H1 (cell line): ENCODE measurements at regions not wholly inside any gene's neighbourhood (a gene's known extent, or its start where the extent isn't known, plus 50 kb on each side); places are given as distances from the start of the nearest gene placed in this dataset.

ENCODE experiments used
- CTCF ChIA-PET: fragments of 300-600 bp; sonication (Branson Sonifier 250); formaldehyde crosslinking; loops from one replicate; lab custom pipeline; 2021; ENCODE audit not compliant: partially characterized antibody; lab: Charles Lee
- POLR2A ChIA-PET: fragments of 300-600 bp; sonication (Branson Sonifier 250); formaldehyde crosslinking; loops from one replicate; lab custom pipeline; 2021; ENCODE audit warnings: inconsistent platforms; ENCODE audit not compliant: partially characterized antibody; lab: Charles Lee
- DNase-seq, 2 experiments: peaks; one replicate each; pipeline versions ENCODE4 v3.0.0 to v3.0.0-alpha.2; 2010 to 2022; ENCODE audit warnings: low spot score in 2 of 2, low read depth in 1 of 2, mixed read lengths in 1 of 2
- FAIRE-seq: peaks from 2 replicates; lab custom pipeline; 2011; peaks lifted over from hg19 to GRCh38; lab: Jason Lieb, UNC
- H2AFZ ChIP-seq: 2 replicates; pipeline ENCODE4 v1.8.1; 2012; ENCODE audit warnings: low read length, inconsistent platforms
- H2AK5ac ChIP-seq: 2 replicates; pipeline ENCODE4 v1.6.1; 2013; ENCODE audit warnings: low read depth, low read length
- H2BK120ac ChIP-seq: replicated peaks from 2 replicates; pipeline ENCODE3; 2013; ENCODE audit warnings: low read depth, low read length, inconsistent platforms
- H2BK12ac ChIP-seq: 2 replicates; pipeline ENCODE4 v1.6.1; 2013; ENCODE audit warnings: low read depth, low read length
- H2BK15ac ChIP-seq: 2 replicates; pipeline ENCODE4 v1.6.1; 2013; ENCODE audit warnings: low read length
- H2BK20ac ChIP-seq: 2 replicates; pipeline ENCODE4 v1.6.1; 2013; ENCODE audit warnings: low read length
- H2BK5ac ChIP-seq: 2 replicates; pipeline ENCODE4 v1.6.1; 2013; ENCODE audit warnings: low read depth, low read length
- H3K14ac ChIP-seq: 2 replicates; pipeline ENCODE4 v1.6.1; 2013; ENCODE audit warnings: inconsistent platforms; ENCODE audit not compliant: insufficient read length
- H3K18ac ChIP-seq: 2 replicates; pipeline ENCODE4 v1.6.1; 2013; ENCODE audit warnings: low read length; ENCODE audit errors: extremely low read depth
- H3K23ac ChIP-seq: 2 replicates; pipeline ENCODE4 v1.6.1; 2013; ENCODE audit warnings: inconsistent platforms; ENCODE audit not compliant: insufficient read length
- H3K23me2 ChIP-seq: 2 replicates; pipeline ENCODE4 v1.6.1; 2013; ENCODE audit warnings: low read depth, low read length
- H3K27ac ChIP-seq: 2 replicates; pipeline ENCODE4 v1.6.1; 2011; ENCODE audit warnings: low read depth, low read length, inconsistent platforms
- H3K27me3 ChIP-seq, 4 experiments: replicated peaks in 1 of 4; 1 replicate in 1 of 4; 2 replicates in 3 of 4; pipeline versions ENCODE4 v1.6.1 to v1.8.1; 2011 to 2013; ENCODE audit warnings: low read length in 3 of 4, mild to moderate bottlenecking in 3 of 4, inconsistent platforms in 2 of 4, mixed read lengths in 2 of 4, moderate library complexity in 1 of 4; ENCODE audit not compliant: control insufficient read depth in 3 of 4, insufficient read depth in 3 of 4; ENCODE audit errors: extremely low read depth in 1 of 4
- H3K36me3 ChIP-seq, 4 experiments: 2 replicates each; pipeline versions ENCODE4 v1.6.1 to v1.8.1; 2011 to 2013; ENCODE audit warnings: mild to moderate bottlenecking in 4 of 4, low read length in 3 of 4, moderate library complexity in 2 of 4, control low read depth in 1 of 4, inconsistent platforms in 1 of 4; ENCODE audit not compliant: insufficient read depth in 4 of 4, control insufficient read depth in 2 of 4
- H3K4ac ChIP-seq: replicated peaks from 2 replicates; pipeline ENCODE3; 2013; ENCODE audit warnings: low read length, low read depth, mixed read lengths, inconsistent platforms; ENCODE audit not compliant: insufficient read length
- H3K4me1 ChIP-seq, 4 experiments: replicated peaks in 1 of 4; 1 replicate in 1 of 4; 2 replicates in 3 of 4; pipeline versions ENCODE4 v1.6.1 to v1.8.1; 2011 to 2013; ENCODE audit warnings: low read length in 3 of 4, inconsistent platforms in 2 of 4, mixed read lengths in 1 of 4; ENCODE audit not compliant: insufficient read depth in 4 of 4, control insufficient read depth in 3 of 4
- H3K4me2 ChIP-seq, 2 experiments: 2 replicates each; pipeline versions ENCODE4 v1.6.1 to v1.8.1; 2011 to 2013; ENCODE audit warnings: low read depth in 2 of 2, low read length in 2 of 2, control low read depth in 1 of 2, inconsistent platforms in 1 of 2, mild to moderate bottlenecking in 1 of 2; ENCODE audit not compliant: insufficient read depth in 1 of 2
- H3K4me3 ChIP-seq, 4 experiments: fragments of 200-600, 300-600 bp in 1 of 4; sonication (generic), shearing (Covaris generic), sonication (Bioruptor Twin) in 1 of 4; 2 replicates each; pipeline versions ENCODE4 v1.5.1 to v1.8.1; 2011 to 2016; ENCODE audit warnings: low read length in 4 of 4, low read depth in 3 of 4, control low read depth in 2 of 4, inconsistent platforms in 2 of 4, mild to moderate bottlenecking in 2 of 4, mixed read lengths in 1 of 4, moderate library complexity in 1 of 4; ENCODE audit not compliant: insufficient read depth in 2 of 4; ENCODE audit errors: extremely low read depth in 1 of 4
- H3K56ac ChIP-seq: replicated peaks from 2 replicates; pipeline ENCODE3; 2013; ENCODE audit warnings: low read depth, mild to moderate bottlenecking, mixed read lengths, low read length, inconsistent platforms; ENCODE audit not compliant: insufficient read length
- H3K79me1 ChIP-seq: 2 replicates; pipeline ENCODE4 v1.6.1; 2013; ENCODE audit warnings: low read depth, low read length, control low read depth
- H3K79me2 ChIP-seq, 2 experiments: 2 replicates each; pipeline versions ENCODE4 v1.6.1 to v1.8.1; 2012 to 2013; ENCODE audit warnings: low read length in 2 of 2, mild to moderate bottlenecking in 2 of 2, inconsistent platforms in 1 of 2; ENCODE audit not compliant: insufficient read depth in 2 of 2, control insufficient read depth in 1 of 2
- H3K9ac ChIP-seq, 4 experiments: replicated peaks in 1 of 4; 1 replicate in 1 of 4; 2 replicates in 3 of 4; pipeline versions ENCODE4 v1.6.1 to v1.8.1; 2011 to 2013; ENCODE audit warnings: low read depth in 3 of 4, low read length in 3 of 4, control low read depth in 2 of 4, mild to moderate bottlenecking in 2 of 4, moderate library complexity in 2 of 4, inconsistent platforms in 1 of 4; ENCODE audit errors: extremely low read depth in 1 of 4
- H3K9me3 ChIP-seq, 2 experiments: 2 replicates each; pipeline versions ENCODE4 v1.6.1 to v1.8.1; 2012 to 2013; ENCODE audit warnings: mild to moderate bottlenecking in 2 of 2, moderate library complexity in 2 of 2, control low read depth in 1 of 2, inconsistent platforms in 1 of 2, low read depth in 1 of 2, low read length in 1 of 2, mixed read lengths in 1 of 2; ENCODE audit not compliant: insufficient read depth in 2 of 2
- H4K20me1 ChIP-seq, 2 experiments: replicated peaks in 1 of 2; 2 replicates each; pipeline versions ENCODE3 to v1.8.1; 2011 to 2013; ENCODE audit warnings: inconsistent platforms in 2 of 2, low read length in 2 of 2, mild to moderate bottlenecking in 1 of 2; ENCODE audit not compliant: insufficient read depth in 2 of 2, control insufficient read depth in 1 of 2
- H4K5ac ChIP-seq: 2 replicates; pipeline ENCODE4 v1.6.1; 2013; ENCODE audit warnings: low read length, low read depth, mixed read lengths, inconsistent platforms; ENCODE audit not compliant: insufficient read length
- H4K8ac ChIP-seq: 2 replicates; pipeline ENCODE4 v1.8.0; 2013; ENCODE audit warnings: mild to moderate bottlenecking, moderate library complexity, low read length, inconsistent platforms; ENCODE audit not compliant: insufficient read depth; ENCODE audit errors: extremely low read depth
- H4K91ac ChIP-seq: replicated peaks from 2 replicates; pipeline ENCODE3; 2013; ENCODE audit warnings: low read length, mixed read lengths, inconsistent platforms; ENCODE audit not compliant: insufficient read length
- CHD2 ChIP-seq: IDR thresholded peaks from 2 replicates; pipeline ENCODE4 v1.6.1; 2012; ENCODE audit warnings: low read length, improper control_type of control experiment
- EGR1 ChIP-seq: IDR thresholded peaks from 2 replicates; pipeline ENCODE4 v1.6.1; 2011; ENCODE audit warnings: low read depth, low read length, borderline replicate concordance
- EZH2 ChIP-seq: fragments of 200-600 bp; sonication (generic); IDR thresholded peaks from 2 replicates; pipeline ENCODE4 v1.7.1; 2012; ENCODE audit warnings: low read depth, mild to moderate bottlenecking, moderate library complexity, low read length, inconsistent platforms; ENCODE audit not compliant: severe bottlenecking
- FOSL1 ChIP-seq: IDR thresholded peaks from 2 replicates; pipeline ENCODE4 v1.6.1; 2011; ENCODE audit warnings: mild to moderate bottlenecking, low read depth, low read length, moderate library complexity; ENCODE audit not compliant: insufficient read depth
- JUND ChIP-seq: IDR thresholded peaks from 2 replicates; pipeline ENCODE4 v1.6.1; 2011; ENCODE audit warnings: mild to moderate bottlenecking, improper control_type of control experiment, low read length
- RAD21 ChIP-seq, 2 experiments: IDR thresholded peaks in 1 of 2; conservative IDR thresholded peaks in 1 of 2; 2 replicates each; pipeline ENCODE4 v1.6.1; 2011; ENCODE audit warnings: low read depth in 2 of 2, low read length in 2 of 2, improper control_type of control experiment in 1 of 2, inconsistent platforms in 1 of 2, mild to moderate bottlenecking in 1 of 2, moderate library complexity in 1 of 2
- SP4 ChIP-seq: IDR thresholded peaks from 2 replicates; pipeline ENCODE4 v1.6.1; 2012; ENCODE audit warnings: low read length, inconsistent platforms
- WGBS, 2 experiments: shearing (Covaris generic) in 1 of 2; methylation state at CpG; one replicate each; pipeline versions ENCODE4 v1.1.6 to v1.1.7; 2013 to 2015; ENCODE audit warnings: low lambda C conversion rate in 2 of 2, mixed read lengths in 2 of 2, inconsistent platforms in 1 of 2, low coverage in 1 of 2, missing lambda C conversion rate in 1 of 2; ENCODE audit not compliant: insufficient replicate concordance in 2 of 2, insufficient coverage in 1 of 2, insufficient read length in 1 of 2; ENCODE audit errors: extremely low coverage in 1 of 2, missing lambda C conversion rate in 1 of 2; 5-methylcytosine and 5-hydroxymethylcytosine counted together
- TF ChIP-seq, protein P1 (sequence below): IDR thresholded peaks from 2 replicates; pipeline ENCODE4 v1.6.1; 2012; ENCODE audit warnings: low read length, inconsistent platforms

GRCh38 chrX:20968996-20969395 lies 405.2 kb upstream of the CNKSR2 start:
- no peak overlapping the region for H2BK12ac ChIP-seq
- WGBS, 2 experiments = 83% methylated on average over 1 of the region's 2 CpGs; no CpG with 5 or more reads in 1 of the 2 experiments
- no peaks in the 10 kb centered on the region for H3K36me3 ChIP-seq
- H2BK15ac ChIP-seq = no peak overlapping the region
- H3K4me1 ChIP-seq = peaks cover 0 to 9% (median 0%) of the 10 kb centered on the region in 4 experiments; a peak in 2 of 7 replicates
- no peak overlapping the region for H2BK120ac ChIP-seq
- H2AFZ ChIP-seq = no peak overlapping the region
- H3K23ac ChIP-seq = no peak overlapping the region
- H3K14ac ChIP-seq = no peak overlapping the region
- no peaks in the 10 kb centered on the region for H3K79me1 ChIP-seq
- no peak overlapping the region for H4K91ac ChIP-seq
- no peak overlapping the region for H2AK5ac ChIP-seq
- no peak for FAIRE-seq
- TF ChIP-seq EZH2 = no peak
- no peak for TF ChIP-seq JUND
- TF ChIP-seq SP4 = no peak
- TF ChIP-seq EGR1 = no peak
- TF ChIP-seq, protein P1, sequence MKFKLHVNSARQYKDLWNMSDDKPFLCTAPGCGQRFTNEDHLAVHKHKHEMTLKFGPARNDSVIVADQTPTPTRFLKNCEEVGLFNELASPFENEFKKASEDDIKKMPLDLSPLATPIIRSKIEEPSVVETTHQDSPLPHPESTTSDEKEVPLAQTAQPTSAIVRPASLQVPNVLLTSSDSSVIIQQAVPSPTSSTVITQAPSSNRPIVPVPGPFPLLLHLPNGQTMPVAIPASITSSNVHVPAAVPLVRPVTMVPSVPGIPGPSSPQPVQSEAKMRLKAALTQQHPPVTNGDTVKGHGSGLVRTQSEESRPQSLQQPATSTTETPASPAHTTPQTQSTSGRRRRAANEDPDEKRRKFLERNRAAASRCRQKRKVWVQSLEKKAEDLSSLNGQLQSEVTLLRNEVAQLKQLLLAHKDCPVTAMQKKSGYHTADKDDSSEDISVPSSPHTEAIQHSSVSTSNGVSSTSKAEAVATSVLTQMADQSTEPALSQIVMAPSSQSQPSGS = no peak
- no peak for TF ChIP-seq FOSL1
- TF ChIP-seq RAD21 (IDR thresholded peaks at IDR 0.05 in 1 of 2, conservative IDR thresholded peaks at IDR 0.05 in 1 of 2; ENCODE audit: low read depth in 2 of 2, low read length in 2 of 2) = no peak
- no peak for TF ChIP-seq CHD2
- no peak overlapping the region for H3K4ac ChIP-seq
- H4K8ac ChIP-seq = no peak overlapping the region
- no peaks in the 10 kb centered on the region for H3K23me2 ChIP-seq
- DNase-seq = no peak
- H3K56ac ChIP-seq = no peak overlapping the region
- no peak overlapping the region for H2BK5ac ChIP-seq
- H4K20me1 ChIP-seq = no peaks in the 10 kb centered on the region
- CTCF ChIA-PET = no interaction called here
- no peaks in the 10 kb centered on the region for H3K27me3 ChIP-seq
- H2BK20ac ChIP-seq = no peak overlapping the region
- H4K5ac ChIP-seq = no peak overlapping the region
- H3K18ac ChIP-seq = no peak overlapping the region
- H3K79me2 ChIP-seq = no peaks in the 10 kb centered on the region
- POLR2A ChIA-PET = no interaction called here
- H3K9ac ChIP-seq = no peak overlapping the region
- no peak overlapping the region for H3K4me2 ChIP-seq
- no peaks in the 10 kb centered on the region for H3K9me3 ChIP-seq
- H3K4me3 ChIP-seq = no peak overlapping the region
- H3K27ac ChIP-seq = no peak overlapping the region
